Stimulated activated CD4-positive, alpha-beta T cell treated with anti-CD3 and anti-CD28 coated beads, TNF-alpha, amount 100 ng/mL, for 4 hours (primary cell): ENCODE measurements at regions not wholly inside any gene's neighbourhood (a gene's known extent, or its start where the extent isn't known, plus 50 kb on each side); places are given as distances from the start of the nearest gene placed in this dataset.

ENCODE experiments used
- DNase-seq, 3 experiments: peaks; one replicate each; pipeline ENCODE4 v3.0.0-alpha.2; 2020; ENCODE audit warnings: low read depth in 3 of 3

DNA sequence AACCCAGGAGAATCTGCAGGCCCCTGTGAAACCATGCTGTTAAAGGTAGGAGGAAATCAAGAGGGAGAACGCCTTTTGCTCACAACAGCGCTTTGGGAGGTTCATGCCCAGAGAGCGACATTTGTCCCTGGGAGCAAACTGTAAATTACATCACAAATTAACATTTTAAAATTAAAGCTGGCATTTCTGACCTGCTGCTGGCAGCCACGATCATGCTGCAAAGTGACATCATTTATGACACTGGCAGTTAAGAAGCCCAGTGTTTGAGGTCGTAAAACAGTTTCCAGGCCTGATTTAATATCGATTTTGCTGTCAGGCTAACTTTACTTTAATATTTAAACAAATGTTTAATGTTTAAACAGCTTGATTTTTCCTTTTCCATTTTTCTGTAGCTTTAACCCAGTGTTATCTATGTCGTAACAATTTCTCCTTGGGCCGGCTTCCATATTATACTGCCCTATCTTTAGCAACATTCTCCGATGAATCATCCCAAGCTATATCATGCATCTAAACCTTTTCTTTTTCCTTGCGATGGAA, 86.5 kb upstream of the NPVF start:
- DNase-seq = no peak

DNA sequence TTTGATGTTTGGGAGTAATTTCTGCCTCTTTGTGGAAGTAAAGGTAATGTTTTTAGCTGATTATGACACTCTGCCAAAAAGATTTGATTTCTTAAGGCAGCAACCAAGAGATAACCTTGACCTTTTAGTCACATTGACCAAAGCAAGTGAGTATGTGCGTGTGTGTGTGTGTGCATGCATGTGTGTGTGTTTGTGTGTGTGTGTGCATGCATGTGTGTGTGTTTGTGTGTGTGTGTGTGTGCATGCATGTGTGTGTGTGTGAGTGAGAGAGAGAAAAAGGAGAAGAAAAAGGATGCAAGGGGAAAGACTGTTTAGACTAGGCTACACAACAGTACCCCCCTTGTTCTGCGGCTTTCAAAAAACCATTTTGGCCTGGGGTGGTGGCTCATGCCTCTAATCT, 88.1 kb upstream of the NPVF start:
- no peak for DNase-seq

DNA sequence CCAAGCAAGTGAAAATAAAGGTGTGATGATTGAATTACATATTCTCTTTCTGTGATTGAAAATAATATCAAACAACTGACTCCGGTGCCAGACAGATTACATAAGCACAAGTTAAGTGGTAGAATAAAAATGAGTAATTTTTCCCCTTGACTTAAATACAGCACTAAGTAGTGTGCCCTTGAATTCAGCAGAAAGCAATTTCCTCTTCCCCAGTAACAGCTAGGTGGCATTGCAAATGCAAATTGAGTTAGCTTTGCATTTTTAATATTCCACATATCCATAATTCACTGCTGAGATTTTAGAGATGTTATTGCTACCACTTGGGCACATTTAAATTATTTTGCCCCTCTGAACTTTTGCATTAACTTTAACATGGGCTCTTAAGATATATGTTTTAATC, 89.8 kb upstream of the NPVF start:
- no peak for DNase-seq

DNA sequence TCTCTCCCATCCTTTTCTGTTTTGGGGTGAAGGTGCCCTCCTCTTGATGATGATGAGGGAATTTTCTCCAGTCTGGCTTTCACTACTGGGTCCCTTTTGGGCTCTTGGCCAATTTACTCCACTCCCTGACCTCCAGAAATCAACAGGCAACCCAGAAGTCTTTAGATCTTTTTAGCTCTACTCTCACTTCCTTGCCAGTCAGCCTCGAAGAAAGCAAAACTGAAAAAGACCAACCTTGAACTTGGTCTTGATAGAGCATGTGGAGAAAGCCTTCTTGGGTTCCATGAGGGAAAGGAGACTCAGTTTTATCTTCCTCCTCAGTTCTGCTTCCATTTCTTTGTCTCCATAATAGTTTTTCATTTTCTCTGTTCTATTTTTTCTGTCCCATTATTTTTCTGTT, 91.4 kb upstream of the NPVF start:
- no peak for DNase-seq

DNA sequence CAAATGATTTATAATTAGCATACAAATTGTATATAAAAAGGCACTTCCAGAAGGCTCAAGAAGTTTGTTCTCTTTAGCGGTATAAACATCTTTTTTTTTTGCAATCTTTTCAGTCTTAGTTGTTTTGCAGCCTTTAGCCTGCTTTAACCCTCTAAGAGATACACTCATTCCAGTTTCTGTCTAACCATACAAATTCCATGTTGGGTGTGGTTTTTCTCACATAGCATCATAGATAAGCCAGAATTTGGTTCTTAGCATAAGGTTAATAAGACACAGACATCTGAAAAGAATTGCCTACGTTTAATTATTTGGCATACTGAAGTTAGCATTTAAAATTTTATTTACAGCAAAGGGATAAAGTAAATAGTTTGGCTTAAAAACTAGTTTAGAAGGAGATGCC, 92.5 kb upstream of the NPVF start:
- no peak for DNase-seq

DNA sequence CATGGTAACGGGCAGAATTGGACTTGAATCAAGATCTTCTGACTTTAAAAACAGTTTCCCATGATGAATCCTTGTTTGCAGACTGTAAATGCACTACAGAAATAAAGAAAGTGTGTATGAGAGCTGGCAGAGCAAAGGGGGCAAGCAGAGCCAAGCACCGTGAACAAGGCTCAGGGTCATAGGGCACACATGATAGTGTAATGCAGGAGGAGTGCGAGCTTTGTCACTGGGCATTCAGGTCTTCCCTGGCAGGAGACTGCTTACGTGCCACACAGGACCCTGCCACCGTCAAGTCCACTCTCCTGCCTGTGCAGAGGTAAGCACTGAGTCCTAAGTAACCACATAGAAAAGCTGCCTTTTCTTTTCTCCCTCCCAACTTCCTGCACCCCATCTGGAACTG, 93.1 kb upstream of the NPVF start:
- DNase-seq = no peak

DNA sequence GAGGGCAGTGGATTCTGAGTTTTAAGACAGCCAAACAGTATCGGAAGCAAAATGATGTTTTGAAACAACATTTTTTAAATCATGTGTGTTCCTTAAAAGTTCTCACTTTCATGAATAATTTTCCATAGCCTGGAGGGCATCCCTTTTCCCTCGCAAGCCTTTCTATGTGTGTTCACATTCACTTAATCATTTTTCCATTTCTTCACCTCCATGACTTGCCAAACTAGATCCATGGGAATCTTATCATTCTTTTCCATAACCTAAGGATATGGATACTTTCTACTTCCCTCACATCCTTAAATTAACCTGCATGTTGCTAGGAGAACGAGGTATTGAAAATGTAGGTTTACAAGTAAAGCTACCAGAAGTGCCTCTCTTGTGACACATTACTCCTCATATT, 94.2 kb upstream of the NPVF start:
- no peak for DNase-seq

DNA sequence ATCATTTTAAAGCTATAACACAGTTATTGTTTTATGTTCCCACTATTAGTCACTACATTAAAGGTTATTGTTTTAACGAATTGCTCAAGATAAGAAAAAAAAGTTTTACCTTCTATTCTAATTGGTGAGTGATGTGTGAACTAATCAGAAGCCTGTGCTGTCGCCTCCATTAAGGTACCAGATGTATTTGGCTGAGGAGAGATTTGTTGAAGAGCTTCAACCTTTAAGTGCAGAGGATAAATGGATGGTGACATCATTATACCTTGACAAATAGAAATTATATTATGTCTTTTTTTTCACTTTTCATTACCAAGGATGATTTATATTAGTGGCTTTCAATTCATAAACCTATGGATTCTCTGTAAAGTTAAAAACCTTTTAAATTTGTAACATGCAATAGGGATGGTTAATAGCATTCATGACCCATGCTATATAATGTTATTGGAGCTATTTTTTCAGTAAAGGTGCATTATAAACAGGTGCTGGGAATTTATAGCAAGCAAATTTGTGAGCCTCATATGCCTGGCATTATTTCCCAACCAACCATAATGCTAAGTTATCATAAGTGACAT, 97.0 kb upstream of the NPVF start:
- DNase-seq = no peak

DNA sequence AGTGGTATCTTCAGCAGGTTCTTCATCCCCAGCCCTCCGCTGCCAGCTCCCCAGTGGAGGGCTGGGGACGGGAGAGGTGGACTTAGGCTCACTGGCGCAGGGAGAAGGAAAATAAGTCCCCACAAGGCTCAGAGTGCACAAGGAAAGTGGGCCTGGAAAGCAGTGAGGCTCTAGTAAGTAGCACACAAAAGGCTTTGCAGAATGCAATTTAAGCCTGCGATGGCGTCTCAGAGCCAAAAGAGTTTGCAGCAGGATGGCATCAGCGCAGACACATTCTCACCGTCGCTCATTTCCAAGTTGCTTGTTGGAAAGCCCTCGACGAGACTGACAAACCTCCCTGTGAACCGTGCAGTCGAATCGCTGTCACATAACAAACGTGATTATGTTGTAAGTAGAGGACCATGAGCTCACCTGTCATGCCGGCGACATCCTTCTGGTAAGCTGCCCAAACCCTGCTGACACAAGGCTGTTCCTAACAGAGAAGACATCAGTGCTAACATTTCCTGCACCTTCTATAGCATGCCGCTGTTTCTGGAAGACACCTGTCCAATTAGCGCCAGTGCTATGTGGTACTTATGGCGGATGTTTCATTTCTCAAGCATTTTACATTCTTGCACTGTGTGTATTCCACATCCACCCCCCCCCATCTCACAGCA, 98.3 kb upstream of the NPVF start:
- no peak for DNase-seq

DNA sequence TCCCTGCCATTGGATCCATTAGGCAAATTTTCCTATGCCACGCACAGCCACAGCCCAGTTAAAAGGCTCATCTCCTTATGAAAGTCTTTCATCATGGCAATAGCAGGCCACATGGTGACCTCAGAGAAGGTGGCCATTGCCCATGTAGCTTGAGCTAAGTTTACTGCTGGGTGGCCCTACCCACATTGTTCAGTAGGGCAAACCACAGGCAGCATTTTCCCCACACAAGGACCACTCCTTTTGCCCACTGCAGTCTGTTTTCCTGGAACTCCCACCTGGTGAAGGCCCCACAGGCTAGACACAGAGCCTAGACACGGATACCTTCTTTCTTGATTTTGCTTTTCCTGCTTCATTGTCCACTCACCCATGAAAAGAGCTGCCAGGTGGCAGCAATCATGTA, 101.5 kb upstream of the NPVF start:
- DNase-seq = no peak

DNA sequence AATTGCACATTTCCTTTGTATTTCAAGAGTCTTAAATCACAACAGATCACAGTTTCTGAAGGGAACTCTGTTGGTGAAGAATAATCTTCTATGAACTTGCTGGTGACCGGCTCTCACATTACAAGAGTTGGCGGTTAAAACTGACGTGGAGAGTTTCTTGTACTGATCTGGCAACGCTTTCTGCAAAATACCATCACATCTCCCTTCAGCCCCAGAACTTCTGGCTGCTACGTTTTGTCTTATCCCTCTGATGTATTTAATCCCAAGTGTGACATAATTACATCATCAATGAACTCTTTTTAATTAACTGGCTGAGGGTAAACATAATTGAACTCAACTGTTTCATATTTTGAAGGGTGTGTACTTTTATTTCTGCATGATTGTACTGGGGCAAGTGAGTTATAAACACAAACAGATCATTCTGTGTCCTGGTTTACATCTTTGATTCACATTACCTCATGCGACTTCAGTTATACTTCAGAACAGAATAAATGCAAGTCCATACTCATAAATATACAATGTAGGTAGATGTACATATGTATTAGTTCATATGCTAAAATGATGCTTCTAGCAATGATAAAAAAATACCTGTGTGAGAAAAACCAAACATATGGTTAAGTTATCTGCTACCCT, 105.1 kb upstream of the NPVF start:
- no peak for DNase-seq

DNA sequence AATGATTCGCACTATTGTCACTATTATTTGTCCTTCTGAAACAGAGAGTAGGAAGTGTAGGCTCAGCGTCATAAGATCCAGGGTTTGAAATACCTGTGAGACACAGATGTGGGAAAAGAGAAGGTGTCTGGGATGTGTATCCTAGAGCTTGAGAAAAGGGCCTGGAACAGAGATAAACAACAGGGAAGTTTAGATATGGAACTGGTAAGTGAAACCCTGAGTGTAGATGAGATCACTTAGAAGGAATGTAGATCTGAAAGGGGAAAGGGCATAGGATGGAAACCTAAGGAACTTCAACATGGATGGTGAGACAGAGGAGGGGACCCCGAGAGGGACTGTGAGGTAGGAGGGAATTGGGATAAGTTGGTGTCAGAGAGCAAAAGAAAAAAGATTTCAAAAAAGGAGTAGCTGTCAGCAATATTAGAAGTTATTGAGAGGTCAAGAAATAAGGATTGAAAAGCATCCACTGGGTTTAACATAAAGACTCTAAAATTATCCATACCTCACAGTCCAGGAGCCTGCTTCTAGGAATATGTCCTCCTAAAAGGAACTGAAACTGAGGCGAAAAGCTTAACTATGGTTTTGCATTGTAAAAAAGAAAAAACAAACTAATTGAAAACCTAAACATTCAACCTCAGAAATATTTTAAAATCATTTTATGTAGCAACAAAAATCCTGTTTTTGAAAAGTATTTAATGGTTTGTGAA, 119.2 kb upstream of the NPVF start:
- DNase-seq = no peak

DNA sequence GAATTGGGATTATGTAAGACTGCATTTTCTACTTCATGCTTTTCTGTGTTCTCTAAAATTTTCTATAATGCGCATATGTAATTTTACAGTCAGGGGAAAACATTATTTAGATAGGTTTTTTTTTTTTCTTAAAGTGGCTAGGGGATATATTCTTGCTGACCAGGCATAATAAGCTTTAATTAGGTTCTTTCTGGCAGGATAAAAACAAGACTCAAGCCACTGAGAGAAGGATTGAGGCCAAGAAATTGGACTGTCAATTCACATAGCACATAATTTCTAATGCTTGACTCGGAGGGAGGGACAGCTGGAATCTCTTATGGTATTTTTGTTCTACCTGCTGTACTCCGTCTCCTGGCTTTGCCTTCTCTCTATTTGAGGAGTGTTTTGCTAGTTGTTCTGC, 119.8 kb upstream of the NPVF start:
- DNase-seq = no peak

DNA sequence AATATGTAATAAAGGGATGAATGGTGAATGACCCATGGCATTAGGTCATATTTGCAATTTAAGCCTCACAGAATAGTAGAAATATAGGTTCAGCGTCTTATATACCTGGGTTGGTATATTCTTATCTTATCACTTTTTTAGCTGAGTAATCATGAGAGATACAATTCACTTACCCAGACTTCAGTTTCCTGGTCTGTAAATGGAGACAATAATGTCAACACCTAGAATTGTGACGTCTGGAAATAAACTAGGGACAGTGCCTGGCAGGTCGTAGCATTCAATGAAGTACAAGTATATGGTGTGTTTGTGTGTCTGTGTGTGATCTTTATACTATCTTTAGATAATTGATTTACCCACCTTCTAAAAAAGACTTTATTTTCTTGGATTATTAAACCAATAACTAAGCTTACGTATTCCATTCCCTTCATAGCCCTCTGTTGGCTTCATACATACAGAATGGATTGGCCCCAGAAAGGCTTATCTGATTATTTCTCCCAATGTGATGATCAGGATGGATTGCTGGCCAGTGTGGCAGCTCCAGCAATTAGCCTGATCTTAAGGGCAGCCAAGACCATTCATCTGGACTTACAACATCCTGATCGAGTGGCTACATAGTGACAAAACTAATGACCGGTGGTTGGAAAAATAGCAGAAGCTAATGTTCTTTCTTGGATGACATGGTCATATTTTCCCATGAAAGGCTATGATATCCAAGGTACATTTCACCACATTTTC, 121.2 kb upstream of the NPVF start:
- no peak for DNase-seq

DNA sequence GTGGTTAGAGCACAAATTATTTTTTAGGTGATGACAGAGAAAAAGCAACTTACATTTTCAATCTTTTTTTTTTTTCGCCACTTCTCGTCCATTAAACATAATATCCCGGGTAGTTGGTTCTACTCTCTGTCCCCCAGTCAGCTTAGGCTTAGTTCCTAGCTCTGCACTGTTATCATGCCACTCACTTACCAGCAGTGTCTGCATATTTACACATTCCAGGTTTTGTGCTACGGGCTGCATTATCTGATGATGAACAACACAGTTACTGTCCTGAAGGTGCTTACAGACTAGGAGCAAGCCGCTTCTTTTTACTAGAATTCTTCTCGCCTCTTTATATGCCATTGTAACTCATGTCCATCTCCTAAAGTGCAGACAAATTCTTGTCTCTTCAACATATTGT, 121.8 kb upstream of the NPVF start:
- no peak for DNase-seq

DNA sequence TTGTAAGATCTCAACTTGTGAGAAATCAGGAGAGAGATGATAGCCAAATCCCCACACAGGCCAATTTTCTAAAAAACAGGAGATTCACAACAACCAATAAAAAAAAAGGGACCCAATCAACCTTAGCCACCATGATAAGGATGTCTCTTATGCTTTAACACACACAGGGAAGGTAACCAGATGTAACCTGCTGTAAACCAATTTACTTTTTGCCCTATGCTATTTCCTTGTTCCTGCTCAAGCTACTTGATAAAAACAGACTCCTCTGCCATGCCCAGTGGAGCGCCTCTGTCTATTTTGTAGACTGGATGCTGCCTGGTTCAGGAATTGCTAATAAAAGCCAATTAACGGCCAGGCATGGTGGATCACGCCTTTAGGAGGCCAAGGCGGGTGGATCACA, 123.5 kb upstream of the NPVF start:
- DNase-seq = no peak

- DNase-seq = no peak
Observed at GRCh38 chr7:25353196-25353595, 124.9 kb upstream of the NPVF start.

DNA sequence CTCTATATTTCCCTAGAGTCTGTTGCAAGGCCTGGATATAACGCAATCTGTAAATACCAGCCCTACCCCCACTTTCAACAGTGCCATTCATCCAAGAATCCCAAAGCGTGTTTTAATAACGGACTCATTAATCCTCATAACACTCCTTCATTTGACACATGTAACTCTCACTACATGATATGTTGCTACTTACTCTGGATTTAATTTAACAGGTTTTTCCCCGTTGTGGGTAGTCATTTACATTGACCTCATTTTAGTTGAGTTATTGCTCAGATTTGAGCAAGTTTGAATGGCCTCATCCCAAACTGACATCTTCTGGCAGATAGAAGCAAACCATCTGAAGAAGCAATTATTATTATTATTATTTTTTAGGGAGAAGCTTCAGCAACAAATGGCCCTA, 125.4 kb upstream of the NPVF start:
- no peak for DNase-seq

DNA sequence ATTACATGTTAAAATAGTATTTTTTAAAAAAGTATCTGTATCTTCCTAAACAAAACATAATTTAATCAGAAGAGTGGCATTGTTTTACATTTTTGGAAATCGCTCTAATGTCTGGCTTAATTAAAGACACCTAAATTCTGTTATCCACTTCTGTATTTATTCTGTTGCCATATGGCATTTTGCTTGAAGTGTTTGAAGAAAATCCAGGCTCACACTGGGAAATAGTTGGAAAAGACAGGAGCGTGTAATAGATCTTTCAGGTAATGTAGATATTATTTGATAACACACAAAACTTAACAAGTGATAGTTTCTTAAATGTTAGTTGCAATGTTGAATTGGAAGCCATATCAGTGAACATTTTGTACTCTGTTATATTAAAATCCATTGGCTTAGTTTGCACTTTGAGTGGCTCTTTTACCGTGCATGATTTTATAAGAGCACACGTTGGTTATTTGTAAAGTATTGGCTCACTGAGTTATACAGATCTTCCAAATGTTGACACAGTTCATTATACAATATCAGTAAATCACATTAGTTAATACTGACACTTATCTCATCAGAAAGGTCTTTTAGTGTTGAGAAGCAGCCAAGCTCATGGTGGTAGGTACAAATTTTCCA, 128.4 kb upstream of the NPVF start:
- no peak for DNase-seq

- no peak for DNase-seq
Observed at GRCh38 chr7:25358926-25359325, 130.6 kb upstream of the NPVF start.

DNA sequence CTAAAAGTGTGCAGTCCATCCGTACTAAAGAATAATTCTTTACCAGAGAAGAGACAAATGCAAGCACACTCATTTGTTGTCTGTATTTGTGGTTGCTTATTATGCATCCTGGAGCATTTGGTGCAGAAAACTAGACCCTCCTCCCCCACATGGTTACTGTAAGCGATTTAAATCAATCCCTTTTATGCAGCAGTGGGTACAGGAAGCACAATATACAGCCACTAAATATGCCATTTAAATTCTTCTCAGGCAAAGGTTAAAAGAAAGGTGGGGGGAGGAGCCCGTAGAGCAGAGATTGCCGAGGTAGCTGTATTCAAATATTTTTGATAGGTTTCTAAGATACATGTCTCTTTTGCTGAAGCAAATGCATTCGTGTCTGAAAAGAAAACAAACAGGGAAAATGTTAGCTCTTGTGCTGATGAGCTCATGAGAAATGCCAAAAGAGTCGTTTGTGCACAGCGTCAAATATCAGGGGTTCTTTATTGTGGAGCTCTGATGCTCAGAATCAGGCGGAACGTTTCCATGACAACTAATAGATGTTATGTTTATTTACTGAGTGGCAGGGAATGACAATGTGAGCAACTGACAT, 131.3 kb upstream of the NPVF start:
- no peak for DNase-seq
